K562 (cell line): ENCODE measurements at regions not wholly inside any gene's neighbourhood (a gene's known extent, or its start where the extent isn't known, plus 50 kb on each side); places are given as distances from the start of the nearest gene placed in this dataset.

Source experiments
- ATAC-seq: fragments of 200-7000 bp; cut with Tn5 transposase; 3 replicates; pipeline ENCODE4 v1.9.1; 2020; ENCODE audit warnings: moderate library complexity
- BruUV-seq: library from RNA; stranded (reverse); fragments of 400-500 nt; replicated peaks from 2 replicates; lab custom pipeline; 2021; lab: Mats Ljungman, UMichigan
- CTCF ChIA-PET: fragments of 300-600 bp; formaldehyde crosslinking; extraction: SDS; loops from one replicate; lab custom pipeline; 2021; ENCODE audit warnings: low intra/inter-chr PET ratio; lab: Yijun Ruan, JAX
- POLR2A ChIA-PET: fragments of 300-600, 350-650 bp; sonication (Branson Sonifier 250); formaldehyde crosslinking; extraction: SDS; loops from one replicate; lab custom pipeline; 2021; ENCODE audit warnings: antibody characterized with exemption, inconsistent platforms; lab: Yijun Ruan, JAX
- DNase-seq, 4 experiments: peaks; one replicate each; pipeline versions ENCODE4 v3.0.0 to v3.0.0-alpha.2; 2011 to 2018; ENCODE audit warnings: low spot score in 3 of 4, mixed read lengths in 3 of 4; ENCODE audit errors: extremely low read depth in 1 of 4
- FAIRE-seq: peaks from 2 replicates; lab custom pipeline; 2011; peaks lifted over from hg19 to GRCh38; lab: Jason Lieb, UNC
- H2AFZ ChIP-seq: 2 replicates; pipeline ENCODE4 v1.6.0; 2011; ENCODE audit warnings: low read depth, low read length, control low read depth, inconsistent platforms
- H3K27ac ChIP-seq: fragments of 200-600 bp; 3 replicates; pipeline ENCODE4 v1.8.0; 2011; ENCODE audit warnings: low read depth, mild to moderate bottlenecking, control low read depth, inconsistent platforms, low read length, moderate library complexity, mixed read lengths; ENCODE audit errors: extremely low read depth
- H3K27me3 ChIP-seq, 2 experiments: fragments of 300-600 bp in 1 of 2; 2 replicates in 1 of 2; 3 replicates in 1 of 2; pipeline versions ENCODE4 v1.6.0 to v1.8.0; 2011; ENCODE audit warnings: inconsistent platforms in 2 of 2, low read length in 2 of 2, mild to moderate bottlenecking in 1 of 2, mixed read lengths in 1 of 2, moderate library complexity in 1 of 2; ENCODE audit not compliant: control insufficient read depth in 2 of 2, insufficient read depth in 2 of 2
- H3K36me3 ChIP-seq: fragments of 300-600 bp; 3 replicates; pipeline ENCODE4 v1.8.0; 2011; ENCODE audit warnings: mild to moderate bottlenecking, low read length, inconsistent platforms; ENCODE audit not compliant: control insufficient read depth, insufficient read depth
- H3K4me1 ChIP-seq, 2 experiments: fragments of 200-600 bp in 1 of 2; replicated peaks in 1 of 2; 2 replicates in 1 of 2; 3 replicates in 1 of 2; pipeline versions ENCODE4 v1.5.1 to v1.8.0; 2011; ENCODE audit warnings: inconsistent platforms in 2 of 2, low read length in 2 of 2, mild to moderate bottlenecking in 1 of 2, mixed read lengths in 1 of 2, moderate library complexity in 1 of 2; ENCODE audit not compliant: control insufficient read depth in 2 of 2, insufficient read depth in 2 of 2
- H3K4me2 ChIP-seq: 2 replicates; pipeline ENCODE4 v1.6.1; 2011; ENCODE audit warnings: low read length, control low read depth, inconsistent platforms, mixed read lengths; ENCODE audit not compliant: insufficient read depth
- H3K4me3 ChIP-seq: fragments of 200-600 bp; sonication (generic), shearing (Covaris generic); 2 replicates; pipeline ENCODE4 v1.5.1; 2016; ENCODE audit warnings: control low read depth, inconsistent platforms
- H3K79me2 ChIP-seq: fragments of 200-600 bp; 3 replicates; pipeline ENCODE4 v1.8.0; 2011; ENCODE audit warnings: low read length, inconsistent platforms; ENCODE audit not compliant: control insufficient read depth, insufficient read depth
- H3K9ac ChIP-seq, 2 experiments: 2 replicates each; pipeline versions ENCODE4 v1.6.0 to v1.6.1; 2011; ENCODE audit warnings: low read depth in 2 of 2, low read length in 2 of 2, control low read depth in 1 of 2, inconsistent platforms in 1 of 2, mild to moderate bottlenecking in 1 of 2, mixed read lengths in 1 of 2; ENCODE audit not compliant: insufficient read depth in 1 of 2
- H3K9me1 ChIP-seq: one replicate; pipeline ENCODE4 v1.6.0; 2011; ENCODE audit warnings: inconsistent platforms, mild to moderate bottlenecking, low read length, moderate library complexity; ENCODE audit not compliant: control insufficient read depth, insufficient read depth
- H3K9me3 ChIP-seq: replicated peaks from 2 replicates; pipeline ENCODE4 v1.5.1; 2011; ENCODE audit warnings: low read depth, low read length, inconsistent platforms; ENCODE audit not compliant: control insufficient read depth, insufficient read depth
- H4K20me1 ChIP-seq: replicated peaks from 2 replicates; pipeline ENCODE4 v1.6.1; 2011; ENCODE audit warnings: low read length, inconsistent platforms, mixed read lengths; ENCODE audit not compliant: control insufficient read depth, insufficient read depth
- CBX1 ChIP-seq: sonication (generic); IDR thresholded peaks from 2 replicates; pipeline ENCODE4 v1.6.1; 2016; ENCODE audit warnings: antibody characterized with exemption, low read depth, mild to moderate bottlenecking
- CREB3L1 ChIP-seq: fragments of 450-650 bp; IDR thresholded peaks from 2 replicates; pipeline ENCODE4 v1.6.1; 2014; ENCODE audit warnings: low read depth, mild to moderate bottlenecking, moderate library complexity, borderline replicate concordance
- DDX20 ChIP-seq: fragments of 450-650 bp; IDR thresholded peaks from 2 replicates; pipeline ENCODE4 v1.6.1; 2016; ENCODE audit warnings: missing genetic modification characterization, low read depth, mild to moderate bottlenecking, missing compliant biosample characterization, moderate library complexity
- ETV5 ChIP-seq: sonication (generic); formaldehyde crosslinking; IDR thresholded peaks from 2 replicates; pipeline ENCODE4 v1.4.0; 2020; ENCODE audit warnings: low read depth, mild to moderate bottlenecking, missing genetic modification reagents
- GATA2 ChIP-seq: sonication (generic); formaldehyde crosslinking; IDR thresholded peaks from 2 replicates; pipeline ENCODE4 v1.4.0; 2020; ENCODE audit warnings: mild to moderate bottlenecking, missing genetic modification reagents
- HDAC6 ChIP-seq: IDR thresholded peaks from 2 replicates; pipeline ENCODE4 v1.6.1; 2012; ENCODE audit warnings: low read depth, mild to moderate bottlenecking, control low read depth, inconsistent platforms, low read length, moderate library complexity
- HNRNPH1 ChIP-seq: fragments of 200-400 bp; formaldehyde crosslinking; optimal IDR thresholded peaks from 2 replicates; pipeline ENCODE3; 2017; ENCODE audit warnings: low read depth, mild to moderate bottlenecking, low read length, moderate library complexity
- MCM2 ChIP-seq: fragments of 450-650 bp; IDR thresholded peaks from 2 replicates; pipeline ENCODE4 v1.6.1; 2017; ENCODE audit warnings: low read depth, mild to moderate bottlenecking
- MCM3 ChIP-seq: fragments of 450-650 bp; IDR thresholded peaks from 2 replicates; pipeline ENCODE4 v1.6.1; 2016
- MYBL2 ChIP-seq, 2 experiments: fragments of 450-650 bp in 1 of 2; sonication (generic) in 1 of 2; formaldehyde crosslinking in 1 of 2; IDR thresholded peaks; 2 replicates each; pipeline versions ENCODE4 v1.6.1 to v1.8.1; 2017 to 2022; ENCODE audit warnings: borderline replicate concordance in 1 of 2, inconsistent platforms in 1 of 2, low read depth in 1 of 2, mild to moderate bottlenecking in 1 of 2, missing genetic modification reagents in 1 of 2, moderate library complexity in 1 of 2
- POLR2H ChIP-seq: IDR thresholded peaks from 2 replicates; pipeline ENCODE4 v1.6.1; 2016; ENCODE audit warnings: missing genetic modification characterization, low read depth, mild to moderate bottlenecking, control low read depth, missing compliant biosample characterization, moderate library complexity
- RNF2 ChIP-seq: sonication (generic); IDR thresholded peaks from 2 replicates; pipeline ENCODE4 v1.6.1; 2016
- YBX1 ChIP-seq: fragments of 450-650 bp; IDR thresholded peaks from 2 replicates; pipeline ENCODE4 v1.7.1; 2016; ENCODE audit warnings: mild to moderate bottlenecking
- WGBS: fragments of 100-300 bp; shearing (Covaris generic); methylation state at CpG from one replicate; pipeline ENCODE4 v1.1.6; 2016; ENCODE audit warnings: low coverage, mixed read lengths; ENCODE audit not compliant: insufficient coverage; ENCODE audit errors: missing lambda C conversion rate; 5-methylcytosine and 5-hydroxymethylcytosine counted together
- in situ Hi-C: fragments of 300-500 bp; cut with MboI; formaldehyde crosslinking; loops from 4 replicates; pipeline ENCODE4 v1.15.0; 2018; ENCODE audit warnings: inconsistent platforms, mixed read lengths
- intact Hi-C: fragments of 100-400 bp; cut with micrococcal nuclease; formaldehyde crosslinking; loops from 2 replicates; pipeline ENCODE4 v1.14.2; 2022
- TF ChIP-seq, protein P1 (sequence below): fragments of 250-450 bp; sonication (Bioruptor Pico); IDR thresholded peaks from 2 replicates; pipeline ENCODE4 v1.8.0; 2021; ENCODE audit warnings: mild to moderate bottlenecking, moderate library complexity
- TF ChIP-seq, protein P2 (sequence below): sonication (generic); formaldehyde crosslinking; IDR thresholded peaks from 2 replicates; pipeline ENCODE4 v1.8.0; 2022; ENCODE audit warnings: missing genetic modification reagents, mild to moderate bottlenecking, moderate library complexity, borderline replicate concordance
- TF ChIP-seq, protein P3 (sequence below): sonication (generic); IDR thresholded peaks from 2 replicates; pipeline ENCODE4 v1.6.1; 2016

DNA sequence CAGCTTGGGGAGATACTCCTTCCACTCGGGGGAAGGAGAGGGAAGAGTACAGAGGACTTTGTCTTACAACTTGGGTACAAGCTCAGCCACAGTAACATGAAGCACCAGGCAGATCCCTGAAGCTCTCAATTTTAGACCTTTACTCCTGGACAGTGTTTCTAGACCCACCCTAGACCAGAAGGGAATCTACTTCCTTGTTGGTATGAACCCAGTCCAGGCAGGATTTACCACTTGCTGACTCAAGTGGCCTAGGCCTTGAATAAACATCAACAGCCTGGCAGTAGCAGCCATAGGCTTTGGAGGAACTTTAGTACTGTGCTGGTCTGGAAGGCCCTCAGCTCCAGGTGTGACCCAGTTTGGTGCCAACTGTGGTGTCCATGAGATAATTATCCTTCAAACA lies 173.1 kb downstream of the ADRA2A start (continued):
- TF ChIP-seq, protein P1, sequence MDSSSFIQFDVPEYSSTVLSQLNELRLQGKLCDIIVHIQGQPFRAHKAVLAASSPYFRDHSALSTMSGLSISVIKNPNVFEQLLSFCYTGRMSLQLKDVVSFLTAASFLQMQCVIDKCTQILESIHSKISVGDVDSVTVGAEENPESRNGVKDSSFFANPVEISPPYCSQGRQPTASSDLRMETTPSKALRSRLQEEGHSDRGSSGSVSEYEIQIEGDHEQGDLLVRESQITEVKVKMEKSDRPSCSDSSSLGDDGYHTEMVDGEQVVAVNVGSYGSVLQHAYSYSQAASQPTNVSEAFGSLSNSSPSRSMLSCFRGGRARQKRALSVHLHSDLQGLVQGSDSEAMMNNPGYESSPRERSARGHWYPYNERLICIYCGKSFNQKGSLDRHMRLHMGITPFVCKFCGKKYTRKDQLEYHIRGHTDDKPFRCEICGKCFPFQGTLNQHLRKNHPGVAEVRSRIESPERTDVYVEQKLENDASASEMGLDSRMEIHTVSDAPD: no peak
- TF ChIP-seq MCM2: no peak
- no peak for TF ChIP-seq POLR2H

GRCh38 chr10:111261081-111261615 lies 184.3 kb downstream of the ADRA2A start:
- Histone ChIP-seq H3K9me3 (no peaks in the 10 kb centered on the region), H3K36me3 (no peaks in the 10 kb centered on the region), H3K27ac (no peak overlapping the region), H3K4me1 (no peaks in the 10 kb centered on the region), H3K9me1 (no peaks in the 10 kb centered on the region), H3K9ac (no peak overlapping the region), H4K20me1 (no peaks in the 10 kb centered on the region), H3K4me3 (no peak overlapping the region), H3K79me2 (no peaks in the 10 kb centered on the region), H3K4me2 (no peak overlapping the region), H2AFZ (no peak overlapping the region), H3K27me3 (no peaks in the 10 kb centered on the region)
- CTCF ChIA-PET: no interaction called here
- intact Hi-C loops: no loop called here
- 17% methylated on average over 1 of the region's 2 CpGs for WGBS
- POLR2A ChIA-PET: no interaction called here
- no peak for FAIRE-seq
- in situ Hi-C loops: no loop called here
- DNase-seq: no peak
- no peak for ATAC-seq
- BruUV-seq: no TSS peak
- TF ChIP-seq MYBL2 (IDR thresholded peaks at IDR 0.05; ENCODE audit: low read depth) (no peak), MYBL2 (CRISPR knock-in tag; IDR thresholded peaks at IDR 0.05; ENCODE audit: borderline replicate concordance) (no peak), RNF2 (no peak), CBX1 (no peak), YBX1 (no peak), HNRNPH1 (no peak), ETV5 (no peak), CREB3L1 (no peak), GATA2 (no peak), DDX20 (tag) (no peak), MCM3 (no peak), HDAC6 (no peak)
- TF ChIP-seq, protein P2, sequence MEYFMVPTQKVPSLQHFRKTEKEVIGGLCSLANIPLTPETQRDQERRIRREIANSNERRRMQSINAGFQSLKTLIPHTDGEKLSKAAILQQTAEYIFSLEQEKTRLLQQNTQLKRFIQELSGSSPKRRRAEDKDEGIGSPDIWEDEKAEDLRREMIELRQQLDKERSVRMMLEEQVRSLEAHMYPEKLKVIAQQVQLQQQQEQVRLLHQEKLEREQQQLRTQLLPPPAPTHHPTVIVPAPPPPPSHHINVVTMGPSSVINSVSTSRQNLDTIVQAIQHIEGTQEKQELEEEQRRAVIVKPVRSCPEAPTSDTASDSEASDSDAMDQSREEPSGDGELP (CRISPR knock-in tag): no peak
- TF ChIP-seq, protein P3, sequence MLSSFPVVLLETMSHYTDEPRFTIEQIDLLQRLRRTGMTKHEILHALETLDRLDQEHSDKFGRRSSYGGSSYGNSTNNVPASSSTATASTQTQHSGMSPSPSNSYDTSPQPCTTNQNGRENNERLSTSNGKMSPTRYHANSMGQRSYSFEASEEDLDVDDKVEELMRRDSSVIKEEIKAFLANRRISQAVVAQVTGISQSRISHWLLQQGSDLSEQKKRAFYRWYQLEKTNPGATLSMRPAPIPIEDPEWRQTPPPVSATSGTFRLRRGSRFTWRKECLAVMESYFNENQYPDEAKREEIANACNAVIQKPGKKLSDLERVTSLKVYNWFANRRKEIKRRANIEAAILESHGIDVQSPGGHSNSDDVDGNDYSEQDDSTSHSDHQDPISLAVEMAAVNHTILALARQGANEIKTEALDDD: no peak
